H1 (cell line): ENCODE measurements at regions not wholly inside any gene's neighbourhood (a gene's known extent, or its start where the extent isn't known, plus 50 kb on each side); places are given as distances from the start of the nearest gene placed in this dataset.

Source experiments
- CTCF ChIA-PET: fragments of 300-600 bp; sonication (Branson Sonifier 250); formaldehyde crosslinking; loops from one replicate; lab custom pipeline; 2021; ENCODE audit not compliant: partially characterized antibody; lab: Charles Lee
- POLR2A ChIA-PET: fragments of 300-600 bp; sonication (Branson Sonifier 250); formaldehyde crosslinking; loops from one replicate; lab custom pipeline; 2021; ENCODE audit warnings: inconsistent platforms; ENCODE audit not compliant: partially characterized antibody; lab: Charles Lee
- DNase-seq, 2 experiments: peaks; one replicate each; pipeline versions ENCODE4 v3.0.0 to v3.0.0-alpha.2; 2010 to 2022; ENCODE audit warnings: low spot score in 2 of 2, low read depth in 1 of 2, mixed read lengths in 1 of 2
- FAIRE-seq: peaks from 2 replicates; lab custom pipeline; 2011; peaks lifted over from hg19 to GRCh38; lab: Jason Lieb, UNC
- H2AFZ ChIP-seq: 2 replicates; pipeline ENCODE4 v1.8.1; 2012; ENCODE audit warnings: low read length, inconsistent platforms
- H2AK5ac ChIP-seq: 2 replicates; pipeline ENCODE4 v1.6.1; 2013; ENCODE audit warnings: low read depth, low read length
- H2BK120ac ChIP-seq: replicated peaks from 2 replicates; pipeline ENCODE3; 2013; ENCODE audit warnings: low read depth, low read length, inconsistent platforms
- H2BK12ac ChIP-seq: 2 replicates; pipeline ENCODE4 v1.6.1; 2013; ENCODE audit warnings: low read depth, low read length
- H2BK15ac ChIP-seq: 2 replicates; pipeline ENCODE4 v1.6.1; 2013; ENCODE audit warnings: low read length
- H2BK20ac ChIP-seq: 2 replicates; pipeline ENCODE4 v1.6.1; 2013; ENCODE audit warnings: low read length
- H2BK5ac ChIP-seq: 2 replicates; pipeline ENCODE4 v1.6.1; 2013; ENCODE audit warnings: low read depth, low read length
- H3K14ac ChIP-seq: 2 replicates; pipeline ENCODE4 v1.6.1; 2013; ENCODE audit warnings: inconsistent platforms; ENCODE audit not compliant: insufficient read length
- H3K18ac ChIP-seq: 2 replicates; pipeline ENCODE4 v1.6.1; 2013; ENCODE audit warnings: low read length; ENCODE audit errors: extremely low read depth
- H3K23ac ChIP-seq: 2 replicates; pipeline ENCODE4 v1.6.1; 2013; ENCODE audit warnings: inconsistent platforms; ENCODE audit not compliant: insufficient read length
- H3K23me2 ChIP-seq: 2 replicates; pipeline ENCODE4 v1.6.1; 2013; ENCODE audit warnings: low read depth, low read length
- H3K27ac ChIP-seq: 2 replicates; pipeline ENCODE4 v1.6.1; 2011; ENCODE audit warnings: low read depth, low read length, inconsistent platforms
- H3K27me3 ChIP-seq, 4 experiments: replicated peaks in 1 of 4; 1 replicate in 1 of 4; 2 replicates in 3 of 4; pipeline versions ENCODE4 v1.6.1 to v1.8.1; 2011 to 2013; ENCODE audit warnings: low read length in 3 of 4, mild to moderate bottlenecking in 3 of 4, inconsistent platforms in 2 of 4, mixed read lengths in 2 of 4, moderate library complexity in 1 of 4; ENCODE audit not compliant: control insufficient read depth in 3 of 4, insufficient read depth in 3 of 4; ENCODE audit errors: extremely low read depth in 1 of 4
- H3K36me3 ChIP-seq, 4 experiments: 2 replicates each; pipeline versions ENCODE4 v1.6.1 to v1.8.1; 2011 to 2013; ENCODE audit warnings: mild to moderate bottlenecking in 4 of 4, low read length in 3 of 4, moderate library complexity in 2 of 4, control low read depth in 1 of 4, inconsistent platforms in 1 of 4; ENCODE audit not compliant: insufficient read depth in 4 of 4, control insufficient read depth in 2 of 4
- H3K4ac ChIP-seq: replicated peaks from 2 replicates; pipeline ENCODE3; 2013; ENCODE audit warnings: low read length, low read depth, mixed read lengths, inconsistent platforms; ENCODE audit not compliant: insufficient read length
- H3K4me1 ChIP-seq, 4 experiments: replicated peaks in 1 of 4; 1 replicate in 1 of 4; 2 replicates in 3 of 4; pipeline versions ENCODE4 v1.6.1 to v1.8.1; 2011 to 2013; ENCODE audit warnings: low read length in 3 of 4, inconsistent platforms in 2 of 4, mixed read lengths in 1 of 4; ENCODE audit not compliant: insufficient read depth in 4 of 4, control insufficient read depth in 3 of 4
- H3K4me2 ChIP-seq, 2 experiments: 2 replicates each; pipeline versions ENCODE4 v1.6.1 to v1.8.1; 2011 to 2013; ENCODE audit warnings: low read depth in 2 of 2, low read length in 2 of 2, control low read depth in 1 of 2, inconsistent platforms in 1 of 2, mild to moderate bottlenecking in 1 of 2; ENCODE audit not compliant: insufficient read depth in 1 of 2
- H3K4me3 ChIP-seq, 4 experiments: fragments of 200-600, 300-600 bp in 1 of 4; sonication (generic), shearing (Covaris generic), sonication (Bioruptor Twin) in 1 of 4; 2 replicates each; pipeline versions ENCODE4 v1.5.1 to v1.8.1; 2011 to 2016; ENCODE audit warnings: low read length in 4 of 4, low read depth in 3 of 4, control low read depth in 2 of 4, inconsistent platforms in 2 of 4, mild to moderate bottlenecking in 2 of 4, mixed read lengths in 1 of 4, moderate library complexity in 1 of 4; ENCODE audit not compliant: insufficient read depth in 2 of 4; ENCODE audit errors: extremely low read depth in 1 of 4
- H3K56ac ChIP-seq: replicated peaks from 2 replicates; pipeline ENCODE3; 2013; ENCODE audit warnings: low read depth, mild to moderate bottlenecking, mixed read lengths, low read length, inconsistent platforms; ENCODE audit not compliant: insufficient read length
- H3K79me1 ChIP-seq: 2 replicates; pipeline ENCODE4 v1.6.1; 2013; ENCODE audit warnings: low read depth, low read length, control low read depth
- H3K79me2 ChIP-seq, 2 experiments: 2 replicates each; pipeline versions ENCODE4 v1.6.1 to v1.8.1; 2012 to 2013; ENCODE audit warnings: low read length in 2 of 2, mild to moderate bottlenecking in 2 of 2, inconsistent platforms in 1 of 2; ENCODE audit not compliant: insufficient read depth in 2 of 2, control insufficient read depth in 1 of 2
- H3K9ac ChIP-seq, 4 experiments: replicated peaks in 1 of 4; 1 replicate in 1 of 4; 2 replicates in 3 of 4; pipeline versions ENCODE4 v1.6.1 to v1.8.1; 2011 to 2013; ENCODE audit warnings: low read depth in 3 of 4, low read length in 3 of 4, control low read depth in 2 of 4, mild to moderate bottlenecking in 2 of 4, moderate library complexity in 2 of 4, inconsistent platforms in 1 of 4; ENCODE audit errors: extremely low read depth in 1 of 4
- H3K9me3 ChIP-seq, 2 experiments: 2 replicates each; pipeline versions ENCODE4 v1.6.1 to v1.8.1; 2012 to 2013; ENCODE audit warnings: mild to moderate bottlenecking in 2 of 2, moderate library complexity in 2 of 2, control low read depth in 1 of 2, inconsistent platforms in 1 of 2, low read depth in 1 of 2, low read length in 1 of 2, mixed read lengths in 1 of 2; ENCODE audit not compliant: insufficient read depth in 2 of 2
- H4K20me1 ChIP-seq, 2 experiments: replicated peaks in 1 of 2; 2 replicates each; pipeline versions ENCODE3 to v1.8.1; 2011 to 2013; ENCODE audit warnings: inconsistent platforms in 2 of 2, low read length in 2 of 2, mild to moderate bottlenecking in 1 of 2; ENCODE audit not compliant: insufficient read depth in 2 of 2, control insufficient read depth in 1 of 2
- H4K5ac ChIP-seq: 2 replicates; pipeline ENCODE4 v1.6.1; 2013; ENCODE audit warnings: low read length, low read depth, mixed read lengths, inconsistent platforms; ENCODE audit not compliant: insufficient read length
- H4K8ac ChIP-seq: 2 replicates; pipeline ENCODE4 v1.8.0; 2013; ENCODE audit warnings: mild to moderate bottlenecking, moderate library complexity, low read length, inconsistent platforms; ENCODE audit not compliant: insufficient read depth; ENCODE audit errors: extremely low read depth
- H4K91ac ChIP-seq: replicated peaks from 2 replicates; pipeline ENCODE3; 2013; ENCODE audit warnings: low read length, mixed read lengths, inconsistent platforms; ENCODE audit not compliant: insufficient read length
- CEBPB ChIP-seq: IDR thresholded peaks from 2 replicates; pipeline ENCODE4 v1.6.1; 2012; ENCODE audit warnings: low read depth, low read length
- CTCF ChIP-seq, 3 experiments: IDR thresholded peaks; 1 replicate in 2 of 3; 2 replicates in 1 of 3; pipeline versions ENCODE4 v1.5.1 to v1.6.1; 2011; ENCODE audit warnings: low read length in 3 of 3, mild to moderate bottlenecking in 3 of 3, inconsistent platforms in 2 of 3, low read depth in 1 of 3, moderate library complexity in 1 of 3; ENCODE audit not compliant: insufficient read depth in 1 of 3; ENCODE audit errors: control extremely low read depth in 1 of 3
- EGR1 ChIP-seq: IDR thresholded peaks from 2 replicates; pipeline ENCODE4 v1.6.1; 2011; ENCODE audit warnings: low read depth, low read length, borderline replicate concordance
- JUND ChIP-seq: IDR thresholded peaks from 2 replicates; pipeline ENCODE4 v1.6.1; 2011; ENCODE audit warnings: mild to moderate bottlenecking, improper control_type of control experiment, low read length
- MAFK ChIP-seq: IDR thresholded peaks from 2 replicates; pipeline ENCODE4 v1.6.1; 2012; ENCODE audit warnings: low read depth, mild to moderate bottlenecking, improper control_type of control experiment, low read length
- RBBP5 ChIP-seq: IDR thresholded peaks from 2 replicates; pipeline ENCODE4 v1.7.1; 2012; ENCODE audit warnings: low read depth, mild to moderate bottlenecking, inconsistent platforms, low read length, moderate library complexity, borderline replicate concordance
- RFX5 ChIP-seq: IDR thresholded peaks from 2 replicates; pipeline ENCODE4 v1.6.1; 2011; ENCODE audit warnings: low read depth, low read length, improper control_type of control experiment, borderline replicate concordance
- RNF2 ChIP-seq: fragments of 200-900, 300-1000 bp; sonication (generic); IDR thresholded peaks from 2 replicates; pipeline ENCODE4 v1.7.1; 2016; ENCODE audit warnings: borderline replicate concordance, low read depth, mild to moderate bottlenecking, antibody characterized with exemption, low read length; ENCODE audit not compliant: poor library complexity, severe bottlenecking; ENCODE audit errors: missing control alignments
- RXRA ChIP-seq: IDR thresholded peaks from 2 replicates; pipeline ENCODE4 v1.6.1; 2011; ENCODE audit warnings: low read depth, mild to moderate bottlenecking, low read length, moderate library complexity; ENCODE audit not compliant: insufficient read depth
- SP4 ChIP-seq: IDR thresholded peaks from 2 replicates; pipeline ENCODE4 v1.6.1; 2012; ENCODE audit warnings: low read length, inconsistent platforms
- YY1 ChIP-seq: IDR thresholded peaks from 2 replicates; pipeline ENCODE4 v1.6.1; 2011; ENCODE audit warnings: low read depth, mild to moderate bottlenecking, low read length
- ZNF274 ChIP-seq: IDR thresholded peaks from 2 replicates; pipeline ENCODE4 v1.7.0; 2012; ENCODE audit warnings: low read length, borderline replicate concordance; ENCODE audit errors: extremely low read depth
- WGBS, 2 experiments: shearing (Covaris generic) in 1 of 2; methylation state at CpG; one replicate each; pipeline versions ENCODE4 v1.1.6 to v1.1.7; 2013 to 2015; ENCODE audit warnings: low lambda C conversion rate in 2 of 2, mixed read lengths in 2 of 2, inconsistent platforms in 1 of 2, low coverage in 1 of 2, missing lambda C conversion rate in 1 of 2; ENCODE audit not compliant: insufficient replicate concordance in 2 of 2, insufficient coverage in 1 of 2, insufficient read length in 1 of 2; ENCODE audit errors: extremely low coverage in 1 of 2, missing lambda C conversion rate in 1 of 2; 5-methylcytosine and 5-hydroxymethylcytosine counted together

- Histone ChIP-seq H4K5ac (no peak overlapping the region), H3K79me2 (no peaks in the 10 kb centered on the region), H2BK120ac (no peak overlapping the region), H3K9ac (no peak overlapping the region), H2AFZ (no peak overlapping the region), H2AK5ac (no peak overlapping the region), H2BK5ac (no peak overlapping the region), H3K9me3 (no peaks in the 10 kb centered on the region), H4K91ac (no peak overlapping the region), H2BK12ac (no peak overlapping the region), H2BK20ac (no peak overlapping the region), H3K79me1 (no peaks in the 10 kb centered on the region), H3K36me3 (no peaks in the 10 kb centered on the region), H3K27ac (no peak overlapping the region), H3K23ac (no peak overlapping the region), H3K27me3 (no peaks in the 10 kb centered on the region), H3K4me1 (peaks cover 0 to 6% (median 3%) of the 10 kb centered on the region in 4 experiments; a peak in 3 of 7 replicates), H3K18ac (no peak overlapping the region), H3K23me2 (no peaks in the 10 kb centered on the region), H2BK15ac (no peak overlapping the region), H3K14ac (no peak overlapping the region), H3K4me2 (no peak overlapping the region), H3K4me3 (no peak overlapping the region), H4K20me1 (no peaks in the 10 kb centered on the region), H4K8ac (no peak overlapping the region), H3K56ac (no peak overlapping the region), H3K4ac (no peak overlapping the region)
- 87% methylated on average over 12 of the region's 12 CpGs; no CpG with 5 or more reads in 1 of the 2 experiments for WGBS, 2 experiments
- FAIRE-seq (no peak), DNase-seq (no peak)
- ChIA-PET POLR2A (interaction anchor here (0.6 to 1.5 kb wide), 3 partner anchors 15 to 164 kb away, joined by 3 to 4 read pairs (median 4); no protein-coding TSS in a partner anchor), CTCF (interaction anchor here (1.2 kb wide), 1 partner anchor 12 kb away, joined by 3 read pairs; no protein-coding TSS in a partner anchor)
- TF ChIP-seq CEBPB (no peak), EGR1 (no peak), CTCF (IDR thresholded peaks at IDR 0.05; ENCODE audit: control extremely low read depth in 1 of 3, insufficient read depth in 1 of 3, low read depth in 1 of 3, low read length in 3 of 3) (no peak), RNF2 (no peak), RXRA (no peak), JUND (no peak), ZNF274 (no peak), RBBP5 (no peak), RFX5 (no peak), SP4 (no peak), YY1 (no peak), MAFK (no peak)
These were observed 125.7 kb upstream of the AFDN start for GRCh38 chr6:167701010-167701409.
